H9 (cell line): ENCODE measurements at regions not wholly inside any gene's neighbourhood (a gene's known extent, or its start where the extent isn't known, plus 50 kb on each side); places are given as distances from the start of the nearest gene placed in this dataset.

ENCODE experiments used
- DNase-seq: peaks from one replicate; pipeline ENCODE4 v3.0.0-alpha.2; 2017
- H2AFZ ChIP-seq: one replicate; pipeline ENCODE4 v1.6.1; 2013; ENCODE audit warnings: mild to moderate bottlenecking, low read length, control low read depth, moderate library complexity
- H2AK5ac ChIP-seq: 2 replicates; pipeline ENCODE4 v1.6.1; 2013; ENCODE audit warnings: low read length, control low read depth, mixed read lengths; ENCODE audit not compliant: insufficient read length
- H2BK120ac ChIP-seq: one replicate; pipeline ENCODE4 v1.6.1; 2013; ENCODE audit warnings: low read depth, mild to moderate bottlenecking, low read length, control low read depth, inconsistent platforms; ENCODE audit not compliant: poor library complexity, severe bottlenecking
- H2BK12ac ChIP-seq: 2 replicates; pipeline ENCODE4 v1.6.1; 2013; ENCODE audit warnings: low read length, control low read depth, mixed read lengths, low read depth; ENCODE audit not compliant: insufficient read length
- H2BK15ac ChIP-seq: 2 replicates; pipeline ENCODE4 v1.6.1; 2013; ENCODE audit warnings: low read depth, low read length, control low read depth
- H2BK20ac ChIP-seq: one replicate; pipeline ENCODE4 v1.6.1; 2013; ENCODE audit warnings: low read depth, mild to moderate bottlenecking, low read length, control low read depth, inconsistent platforms; ENCODE audit not compliant: poor library complexity, severe bottlenecking
- H2BK5ac ChIP-seq: 2 replicates; pipeline ENCODE4 v1.6.1; 2013; ENCODE audit warnings: low read length, control low read depth, mixed read lengths; ENCODE audit not compliant: insufficient read length
- H3K14ac ChIP-seq: 2 replicates; pipeline ENCODE4 v1.6.1; 2013; ENCODE audit warnings: low read length, control low read depth; ENCODE audit not compliant: insufficient read depth
- H3K18ac ChIP-seq: 2 replicates; pipeline ENCODE4 v1.6.1; 2013; ENCODE audit warnings: low read depth, mild to moderate bottlenecking, mixed read lengths, low read length, control low read depth; ENCODE audit not compliant: insufficient read length
- H3K23ac ChIP-seq: 2 replicates; pipeline ENCODE4 v1.6.1; 2013; ENCODE audit warnings: low read length, control low read depth, mixed read lengths, low read depth; ENCODE audit not compliant: insufficient read length
- H3K23me2 ChIP-seq: 2 replicates; pipeline ENCODE4 v1.6.1; 2013; ENCODE audit warnings: low read depth, mild to moderate bottlenecking, mixed read lengths, low read length, control low read depth; ENCODE audit not compliant: insufficient read length, poor library complexity, severe bottlenecking
- H3K27ac ChIP-seq: 2 replicates; pipeline ENCODE4 v1.5.1; 2013; ENCODE audit warnings: low read length, control low read depth, mixed read lengths, low read depth; ENCODE audit not compliant: insufficient read length
- H3K27me3 ChIP-seq: 2 replicates; pipeline ENCODE4 v1.6.1; 2013; ENCODE audit warnings: low read length, control low read depth, inconsistent platforms; ENCODE audit not compliant: insufficient read depth
- H3K4ac ChIP-seq: 2 replicates; pipeline ENCODE4 v1.6.1; 2013; ENCODE audit warnings: low read depth, mild to moderate bottlenecking, control low read depth, inconsistent platforms, low read length, moderate library complexity
- H3K4me1 ChIP-seq: 2 replicates; pipeline ENCODE4 v1.6.1; 2013; ENCODE audit warnings: low read length, control low read depth, inconsistent platforms; ENCODE audit not compliant: insufficient read depth
- H3K4me2 ChIP-seq: 2 replicates; pipeline ENCODE4 v1.6.1; 2013; ENCODE audit warnings: low read length, control low read depth, mixed read lengths; ENCODE audit not compliant: insufficient read length, insufficient read depth
- H3K56ac ChIP-seq: 2 replicates; pipeline ENCODE4 v1.6.1; 2013; ENCODE audit warnings: low read depth, mild to moderate bottlenecking, mixed read lengths, low read length, control low read depth; ENCODE audit not compliant: insufficient read length
- H3K79me1 ChIP-seq: 2 replicates; pipeline ENCODE4 v1.6.1; 2013; ENCODE audit warnings: low read depth, mild to moderate bottlenecking, moderate library complexity, low read length, control low read depth, inconsistent platforms; ENCODE audit not compliant: insufficient read depth, poor library complexity, severe bottlenecking
- H3K79me2 ChIP-seq: 2 replicates; pipeline ENCODE4 v1.6.1; 2013; ENCODE audit warnings: low read length, control low read depth, inconsistent platforms; ENCODE audit not compliant: insufficient read depth
- H3K9ac ChIP-seq: 2 replicates; pipeline ENCODE4 v1.6.1; 2013; ENCODE audit warnings: low read length, control low read depth, mixed read lengths; ENCODE audit not compliant: insufficient read length; ENCODE audit errors: extremely low read depth
- H3K9me3 ChIP-seq: one replicate; pipeline ENCODE4 v1.6.1; 2013; ENCODE audit warnings: low read depth, low read length, inconsistent platforms; ENCODE audit not compliant: control insufficient read depth
- H3T11ph ChIP-seq: one replicate; pipeline ENCODE4 v1.6.1; 2013; ENCODE audit warnings: mild to moderate bottlenecking, low read length, control low read depth, inconsistent platforms
- H4K20me1 ChIP-seq: one replicate; pipeline ENCODE4 v1.6.1; 2013; ENCODE audit not compliant: control insufficient read depth, insufficient read length, insufficient read depth
- H4K5ac ChIP-seq: 2 replicates; pipeline ENCODE4 v1.6.1; 2013; ENCODE audit warnings: low read depth, mild to moderate bottlenecking, mixed read lengths, low read length, control low read depth; ENCODE audit not compliant: insufficient read length
- H4K8ac ChIP-seq: replicated peaks from 2 replicates; pipeline ENCODE4 v1.6.1; 2013; ENCODE audit warnings: low read length, control low read depth, mixed read lengths, low read depth; ENCODE audit not compliant: insufficient read length
- H4K91ac ChIP-seq: 2 replicates; pipeline ENCODE4 v1.6.1; 2013; ENCODE audit warnings: low read depth, mild to moderate bottlenecking, moderate library complexity, mixed read lengths, low read length, control low read depth; ENCODE audit not compliant: insufficient read length
- H3K27ac Mint-ChIP-seq, 3 experiments: 2 replicates in 2 of 3; 3 replicates in 1 of 3; pipeline ENCODE4 v1.8.0; 2020 to 2021; ENCODE audit warnings: mixed read lengths in 3 of 3, mild to moderate bottlenecking in 1 of 3, moderate library complexity in 1 of 3
- H3K27me3 Mint-ChIP-seq: 2 replicates; pipeline ENCODE4 v1.8.0; 2021; ENCODE audit warnings: low read depth, mild to moderate bottlenecking, moderate library complexity, mixed read lengths
- H3K36me3 Mint-ChIP-seq, 3 experiments: 2 replicates in 2 of 3; 3 replicates in 1 of 3; pipeline ENCODE4 v1.8.0; 2020 to 2021; ENCODE audit warnings: low read depth in 3 of 3, mixed read lengths in 3 of 3; ENCODE audit not compliant: insufficient read depth in 1 of 3
- H3K4me1 Mint-ChIP-seq, 2 experiments: 2 replicates each; pipeline ENCODE4 v1.8.0; 2020; ENCODE audit warnings: mixed read lengths in 2 of 2
- H3K4me3 Mint-ChIP-seq, 2 experiments: 2 replicates in 1 of 2; 3 replicates in 1 of 2; pipeline ENCODE4 v1.8.0; 2020 to 2021; ENCODE audit warnings: mild to moderate bottlenecking in 2 of 2, mixed read lengths in 2 of 2, moderate library complexity in 1 of 2
- H3K9me3 Mint-ChIP-seq, 2 experiments: 2 replicates in 1 of 2; 3 replicates in 1 of 2; pipeline ENCODE4 v1.8.0; 2020; ENCODE audit warnings: mild to moderate bottlenecking in 2 of 2, mixed read lengths in 2 of 2, moderate library complexity in 1 of 2
- WGBS: extraction: QIAGEN DNeasy Blood & Tissue Kit; methylation state at CpG from one replicate; pipeline ENCODE4 v1.1.7; 2013; ENCODE audit warnings: missing lambda C conversion rate, low lambda C conversion rate, mixed read lengths; ENCODE audit not compliant: insufficient read length; ENCODE audit errors: extremely low coverage; 5-methylcytosine and 5-hydroxymethylcytosine counted together
- TF ChIP-seq, protein P1 (sequence below): fragments of 200-600 bp; sonication (generic); conservative IDR thresholded peaks from 3 replicates; pipeline ENCODE4 v1.8.0; 2021; ENCODE audit warnings: antibody characterized with exemption, mild to moderate bottlenecking

DNA sequence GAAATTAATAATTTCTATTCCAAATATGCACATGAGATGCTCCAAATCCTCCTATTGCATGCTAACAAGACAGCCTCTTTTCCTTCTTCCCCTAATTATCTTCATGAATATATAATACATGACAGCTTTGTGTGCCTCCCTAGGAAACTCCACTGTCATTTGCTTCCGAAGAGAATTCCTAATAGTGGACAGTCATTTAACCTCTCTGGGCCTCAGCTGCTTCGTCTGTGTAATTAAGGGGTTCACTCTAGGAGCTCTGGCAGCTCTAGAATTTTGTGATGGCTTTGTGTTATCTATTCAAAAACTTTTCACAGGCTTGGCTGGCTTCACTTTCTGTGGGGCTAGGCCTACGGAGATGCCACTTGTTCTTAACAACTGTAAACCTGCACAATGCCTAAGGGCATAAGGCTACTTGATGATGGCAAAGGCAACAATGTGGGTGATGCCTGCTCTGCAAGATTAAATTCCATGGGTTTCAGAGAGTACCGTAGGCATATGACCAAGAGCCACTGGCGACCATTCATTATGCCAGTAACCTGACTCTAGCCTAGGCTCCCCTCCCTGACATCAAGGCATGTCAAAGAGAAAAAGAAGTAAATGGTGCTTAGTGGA is 333.8 kb upstream of the UMPS start:
- H4K8ac ChIP-seq, result no peak overlapping the region
- no peak overlapping the region for H2BK12ac ChIP-seq
- 0 out of 2 replicates have a peak, but pooled peaks cover 3% of the 10 kb centered on the region for H3K4me1 ChIP-seq
- no peak overlapping the region for H3K9ac ChIP-seq
- H3K27ac ChIP-seq, result no peak overlapping the region
- H3K56ac ChIP-seq, result no peak overlapping the region
- Mint-ChIP-seq H3K36me3 (no peaks in the 10 kb centered on the region), H3K9me3 (no peaks in the 10 kb centered on the region), H3K4me3 (no peak overlapping the region), H3K4me1 (peaks cover 0 to 2% of the 10 kb centered on the region in 2 experiments; a peak in 1 of 4 replicates), H3K27me3 (no peaks in the 10 kb centered on the region), H3K27ac (no peak overlapping the region)
- no peaks in the 10 kb centered on the region for H3K23me2 ChIP-seq
- H2AFZ ChIP-seq, result no peak overlapping the region
- H4K20me1 ChIP-seq, result no peaks in the 10 kb centered on the region
- H3K18ac ChIP-seq, result no peak overlapping the region
- WGBS, result no CpG with 5 or more reads among the region's 5 CpGs
- no peaks in the 10 kb centered on the region for H3K79me2 ChIP-seq
- H4K5ac ChIP-seq, result no peak overlapping the region
- no peak overlapping the region for H2BK15ac ChIP-seq
- H3K4ac ChIP-seq, result no peak overlapping the region
- H2BK120ac ChIP-seq, result no peak overlapping the region
- no peak overlapping the region for H3T11ph ChIP-seq
- no peak overlapping the region for H4K91ac ChIP-seq
- H3K79me1 ChIP-seq, result no peaks in the 10 kb centered on the region
- TF ChIP-seq, protein P1, sequence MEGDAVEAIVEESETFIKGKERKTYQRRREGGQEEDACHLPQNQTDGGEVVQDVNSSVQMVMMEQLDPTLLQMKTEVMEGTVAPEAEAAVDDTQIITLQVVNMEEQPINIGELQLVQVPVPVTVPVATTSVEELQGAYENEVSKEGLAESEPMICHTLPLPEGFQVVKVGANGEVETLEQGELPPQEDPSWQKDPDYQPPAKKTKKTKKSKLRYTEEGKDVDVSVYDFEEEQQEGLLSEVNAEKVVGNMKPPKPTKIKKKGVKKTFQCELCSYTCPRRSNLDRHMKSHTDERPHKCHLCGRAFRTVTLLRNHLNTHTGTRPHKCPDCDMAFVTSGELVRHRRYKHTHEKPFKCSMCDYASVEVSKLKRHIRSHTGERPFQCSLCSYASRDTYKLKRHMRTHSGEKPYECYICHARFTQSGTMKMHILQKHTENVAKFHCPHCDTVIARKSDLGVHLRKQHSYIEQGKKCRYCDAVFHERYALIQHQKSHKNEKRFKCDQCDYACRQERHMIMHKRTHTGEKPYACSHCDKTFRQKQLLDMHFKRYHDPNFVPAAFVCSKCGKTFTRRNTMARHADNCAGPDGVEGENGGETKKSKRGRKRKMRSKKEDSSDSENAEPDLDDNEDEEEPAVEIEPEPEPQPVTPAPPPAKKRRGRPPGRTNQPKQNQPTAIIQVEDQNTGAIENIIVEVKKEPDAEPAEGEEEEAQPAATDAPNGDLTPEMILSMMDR, result no peak
- no peak overlapping the region for H3K23ac ChIP-seq
- H2BK20ac ChIP-seq, result no peak overlapping the region
- no peaks in the 10 kb centered on the region for H3K27me3 ChIP-seq
- H3K4me2 ChIP-seq, result no peak overlapping the region
- no peak overlapping the region for H3K14ac ChIP-seq
- no peak for DNase-seq
- no peak overlapping the region for H2BK5ac ChIP-seq
- H2AK5ac ChIP-seq, result no peak overlapping the region
- no peaks in the 10 kb centered on the region for H3K9me3 ChIP-seq
